EH (cell line): ENCODE measurements at regions not wholly inside any gene's neighbourhood (a gene's known extent, or its start where the extent isn't known, plus 50 kb on each side); places are given as distances from the start of the nearest gene placed in this dataset.

Experiments used
- DNase-seq: peaks from one replicate; pipeline ENCODE4 v3.0.0-alpha.2; 2015; ENCODE audit warnings: low read depth

- no peak for DNase-seq
Observed at GRCh38 chr2:21281791-21282514, 158.2 kb downstream of the TDRD15 start.

GRCh38 chr2:21282515-21282898, 158.7 kb downstream of the TDRD15 start:
- no peak for DNase-seq

GRCh38 chr2:21288299-21288698, 164.5 kb downstream of the TDRD15 start:
- no peak for DNase-seq

- DNase-seq = no peak
Observed at GRCh38 chr2:21288739-21289520, 165.2 kb downstream of the TDRD15 start.

GRCh38 chr2:21289551-21289950, 165.8 kb downstream of the TDRD15 start:
- DNase-seq = no peak

- DNase-seq = no peak
Observed at GRCh38 chr2:21289989-21290388, 166.2 kb downstream of the TDRD15 start.

GRCh38 chr2:21291426-21291825, 167.7 kb downstream of the TDRD15 start:
- no peak for DNase-seq

- DNase-seq = no peak
Observed at GRCh38 chr2:21294446-21294845, 170.7 kb downstream of the TDRD15 start.

GRCh38 chr2:21299411-21299810, 175.6 kb downstream of the TDRD15 start:
- DNase-seq = no peak

- no peak for DNase-seq
Observed at GRCh38 chr2:21301871-21302455, 178.2 kb downstream of the TDRD15 start.

GRCh38 chr2:21303876-21304275, 180.1 kb downstream of the TDRD15 start:
- DNase-seq = no peak

- no peak for DNase-seq
Observed at GRCh38 chr2:21305581-21305980, 181.8 kb downstream of the TDRD15 start.

- no peak for DNase-seq
Observed at GRCh38 chr2:21306235-21306634, 182.5 kb downstream of the TDRD15 start.

- DNase-seq = no peak
Observed at GRCh38 chr2:21307037-21307436, 183.3 kb downstream of the TDRD15 start.

- no peak for DNase-seq
Observed at GRCh38 chr2:21310493-21310892, 186.7 kb downstream of the TDRD15 start.

GRCh38 chr2:21314322-21314835, 190.6 kb downstream of the TDRD15 start:
- DNase-seq = no peak

- peak; percentile 7 for DNase-seq
Observed at GRCh38 chr2:21317131-21317530, 193.4 kb downstream of the TDRD15 start.

GRCh38 chr2:21318263-21318662, 194.5 kb downstream of the TDRD15 start:
- no peak for DNase-seq

GRCh38 chr2:21326152-21326551, 202.4 kb downstream of the TDRD15 start:
- no peak for DNase-seq

GRCh38 chr2:21328177-21328576, 204.4 kb downstream of the TDRD15 start:
- no peak for DNase-seq

- DNase-seq = no peak
Observed at GRCh38 chr2:21330786-21331391, 207.1 kb downstream of the TDRD15 start.

GRCh38 chr2:21331625-21332370, 208.0 kb downstream of the TDRD15 start:
- no peak for DNase-seq
